Nephron progenitor cell (in vitro differentiated cells): ENCODE measurements at regions not wholly inside any gene's neighbourhood (a gene's known extent, or its start where the extent isn't known, plus 50 kb on each side); places are given as distances from the start of the nearest gene placed in this dataset.
"Not testable (repeated sequence)": the region's sequence is repeated elsewhere in the genome, so short reads cannot be mapped to it uniquely, and the experiment has no call there.

ENCODE experiments used
- DNase-seq: peaks from one replicate; pipeline ENCODE4 v3.0.0; 2021
- H3K27ac Mint-ChIP-seq: 2 replicates; pipeline ENCODE4 v1.8.0; 2021; ENCODE audit warnings: mild to moderate bottlenecking, moderate library complexity, mixed read lengths
- H3K27me3 Mint-ChIP-seq: 2 replicates; pipeline ENCODE4 v1.8.0; 2021; ENCODE audit warnings: mild to moderate bottlenecking, low read depth, mixed read lengths; ENCODE audit not compliant: poor library complexity
- H3K36me3 Mint-ChIP-seq: 2 replicates; pipeline ENCODE4 v1.8.0; 2021; ENCODE audit warnings: low read depth, mixed read lengths
- H3K4me1 Mint-ChIP-seq: 2 replicates; pipeline ENCODE4 v1.8.0; 2021; ENCODE audit warnings: mixed read lengths
- H3K4me3 Mint-ChIP-seq: 2 replicates; pipeline ENCODE4 v1.8.0; 2021; ENCODE audit warnings: mild to moderate bottlenecking, moderate library complexity, mixed read lengths
- H3K9me3 Mint-ChIP-seq: 2 replicates; pipeline ENCODE4 v1.8.0; 2021; ENCODE audit warnings: mild to moderate bottlenecking, moderate library complexity, mixed read lengths
- TF ChIP-seq, protein P1 (sequence below): fragments of 200-600 bp; sonication (generic); IDR thresholded peaks from 2 replicates; pipeline ENCODE4 v1.5.0; 2021; ENCODE audit warnings: antibody characterized with exemption

GRCh38 chr3:88742674-88743507 is 364.5 kb upstream of the EPHA3 start:
- H3K27me3 Mint-ChIP-seq = no peaks in the 10 kb centered on the region
- H3K36me3 Mint-ChIP-seq = no peaks in the 10 kb centered on the region
- no peak for DNase-seq
- no peak overlapping the region for H3K27ac Mint-ChIP-seq
- H3K9me3 Mint-ChIP-seq = no peaks in the 10 kb centered on the region
- H3K4me3 Mint-ChIP-seq = no peak overlapping the region
- TF ChIP-seq, protein P1, sequence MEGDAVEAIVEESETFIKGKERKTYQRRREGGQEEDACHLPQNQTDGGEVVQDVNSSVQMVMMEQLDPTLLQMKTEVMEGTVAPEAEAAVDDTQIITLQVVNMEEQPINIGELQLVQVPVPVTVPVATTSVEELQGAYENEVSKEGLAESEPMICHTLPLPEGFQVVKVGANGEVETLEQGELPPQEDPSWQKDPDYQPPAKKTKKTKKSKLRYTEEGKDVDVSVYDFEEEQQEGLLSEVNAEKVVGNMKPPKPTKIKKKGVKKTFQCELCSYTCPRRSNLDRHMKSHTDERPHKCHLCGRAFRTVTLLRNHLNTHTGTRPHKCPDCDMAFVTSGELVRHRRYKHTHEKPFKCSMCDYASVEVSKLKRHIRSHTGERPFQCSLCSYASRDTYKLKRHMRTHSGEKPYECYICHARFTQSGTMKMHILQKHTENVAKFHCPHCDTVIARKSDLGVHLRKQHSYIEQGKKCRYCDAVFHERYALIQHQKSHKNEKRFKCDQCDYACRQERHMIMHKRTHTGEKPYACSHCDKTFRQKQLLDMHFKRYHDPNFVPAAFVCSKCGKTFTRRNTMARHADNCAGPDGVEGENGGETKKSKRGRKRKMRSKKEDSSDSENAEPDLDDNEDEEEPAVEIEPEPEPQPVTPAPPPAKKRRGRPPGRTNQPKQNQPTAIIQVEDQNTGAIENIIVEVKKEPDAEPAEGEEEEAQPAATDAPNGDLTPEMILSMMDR = no peak
- H3K4me1 Mint-ChIP-seq = no peaks in the 10 kb centered on the region

DNA sequence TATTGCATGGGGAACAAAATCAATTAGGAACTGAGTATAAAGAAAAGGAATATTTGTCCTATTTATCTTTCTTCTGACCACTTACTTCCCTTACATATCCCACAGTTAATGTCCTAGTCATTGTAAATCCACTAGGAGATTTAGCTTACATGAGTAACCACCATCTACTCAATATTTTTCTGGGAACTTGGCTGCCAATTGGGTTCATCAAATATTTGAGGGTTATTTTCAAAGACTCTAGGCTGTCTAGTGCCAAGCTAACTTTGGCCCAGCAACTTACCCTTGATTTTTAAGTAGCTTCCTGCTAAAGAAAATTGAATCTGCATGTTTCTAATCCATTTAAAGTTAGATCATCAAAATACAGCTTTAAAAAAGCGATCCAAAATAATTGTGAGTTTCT is 362.5 kb upstream of the EPHA3 start:
- no peaks in the 10 kb centered on the region for H3K27me3 Mint-ChIP-seq
- H3K9me3 Mint-ChIP-seq = no peaks in the 10 kb centered on the region
- no peak for DNase-seq
- no peaks in the 10 kb centered on the region for H3K36me3 Mint-ChIP-seq
- TF ChIP-seq, protein P1 = no peak
- H3K4me1 Mint-ChIP-seq = no peaks in the 10 kb centered on the region
- no peak overlapping the region for H3K4me3 Mint-ChIP-seq
- H3K27ac Mint-ChIP-seq = no peak overlapping the region

- not testable (repeated sequence) for H3K27me3 Mint-ChIP-seq, H3K36me3 Mint-ChIP-seq, H3K4me3 Mint-ChIP-seq, H3K27ac Mint-ChIP-seq, DNase-seq, H3K4me1 Mint-ChIP-seq, H3K9me3 Mint-ChIP-seq
Observed at GRCh38 chr3:88747145-88747544, 360.3 kb upstream of the EPHA3 start.

DNA sequence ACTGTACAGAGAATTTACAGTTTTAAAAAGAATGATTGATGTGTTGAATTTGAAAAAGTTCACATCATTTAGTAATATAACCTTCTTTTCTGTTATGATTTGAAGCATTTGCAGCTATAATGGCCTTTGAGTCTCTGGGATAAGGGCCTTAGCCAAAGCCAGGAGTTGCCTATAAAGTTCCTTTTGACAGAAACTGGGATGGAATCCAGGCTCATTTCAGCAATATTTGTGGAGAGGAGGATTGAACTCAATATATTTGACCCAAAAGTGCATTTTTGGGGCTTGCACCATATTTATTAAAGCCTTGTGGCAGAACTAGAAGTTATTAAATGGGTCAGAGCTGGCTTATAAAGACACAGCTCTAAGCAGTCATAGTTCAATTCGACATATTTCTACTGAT is 348.7 kb upstream of the EPHA3 start:
- Mint-ChIP-seq H3K4me1 (no peaks in the 10 kb centered on the region), H3K4me3 (no peak overlapping the region), H3K27me3 (no peaks in the 10 kb centered on the region), H3K9me3 (peaks cover 3% of the 10 kb centered on the region), H3K36me3 (no peaks in the 10 kb centered on the region), H3K27ac (no peak overlapping the region)
- TF ChIP-seq, protein P1 = no peak
- no peak for DNase-seq

- Mint-ChIP-seq H3K9me3 (peaks cover 11% of the 10 kb centered on the region), H3K4me3 (no peak overlapping the region), H3K36me3 (no peaks in the 10 kb centered on the region), H3K27me3 (peaks cover 11% of the 10 kb centered on the region), H3K27ac (no peak overlapping the region), H3K4me1 (no peaks in the 10 kb centered on the region)
- TF ChIP-seq, protein P1 = no peak
- DNase-seq = no peak
Observed at GRCh38 chr3:88767746-88768145, 339.7 kb upstream of the EPHA3 start.

- Mint-ChIP-seq H3K27me3 (peaks cover 3% of the 10 kb centered on the region), H3K9me3 (peaks cover 11% of the 10 kb centered on the region), H3K36me3 (no peaks in the 10 kb centered on the region), H3K4me1 (no peaks in the 10 kb centered on the region), H3K4me3 (no peak overlapping the region), H3K27ac (no peak overlapping the region)
- DNase-seq = no peak
- TF ChIP-seq, protein P1 = no peak
Observed at GRCh38 chr3:88773766-88774165, 333.7 kb upstream of the EPHA3 start.
